AG04450 (cell line): ENCODE measurements at regions not wholly inside any gene's neighbourhood (a gene's known extent, or its start where the extent isn't known, plus 50 kb on each side); places are given as distances from the start of the nearest gene placed in this dataset.

Source experiments
- CTCF ChIA-PET: fragments of 300-600, 350-600 bp; formaldehyde crosslinking; extraction: SDS; loops from one replicate; lab custom pipeline; 2022; ENCODE audit warnings: antibody characterized with exemption, inconsistent platforms; lab: Charles Lee
- POLR2A ChIA-PET: fragments of 350-600 bp; formaldehyde crosslinking; extraction: SDS; loops from one replicate; lab custom pipeline; 2021; ENCODE audit warnings: antibody characterized with exemption, inconsistent platforms; lab: Yijun Ruan, JAX
- DNase-seq: peaks from one replicate; pipeline ENCODE4 v3.0.0-alpha.2; 2011; ENCODE audit warnings: low read depth, low spot score
- H3K27ac ChIP-seq: one replicate; pipeline ENCODE4 v1.5.1; 2012; ENCODE audit warnings: low read depth, low read length, control low read depth
- H3K27me3 ChIP-seq: one replicate; pipeline ENCODE4 v1.6.0; 2012; ENCODE audit warnings: low read length; ENCODE audit not compliant: control insufficient read depth, insufficient read depth
- H3K4me3 ChIP-seq: 2 replicates; pipeline ENCODE4 v1.5.1; 2011; ENCODE audit warnings: mild to moderate bottlenecking, low read depth, low read length, control low read depth
- H3K9me3 ChIP-seq: 2 replicates; pipeline ENCODE4 v1.5.1; 2012; ENCODE audit warnings: low read length; ENCODE audit not compliant: control insufficient read depth, insufficient read depth
- CTCF ChIP-seq: IDR thresholded peaks from 2 replicates; pipeline ENCODE4 v1.5.1; 2011; ENCODE audit warnings: low read depth, low read length, control low read depth, inconsistent platforms

DNA sequence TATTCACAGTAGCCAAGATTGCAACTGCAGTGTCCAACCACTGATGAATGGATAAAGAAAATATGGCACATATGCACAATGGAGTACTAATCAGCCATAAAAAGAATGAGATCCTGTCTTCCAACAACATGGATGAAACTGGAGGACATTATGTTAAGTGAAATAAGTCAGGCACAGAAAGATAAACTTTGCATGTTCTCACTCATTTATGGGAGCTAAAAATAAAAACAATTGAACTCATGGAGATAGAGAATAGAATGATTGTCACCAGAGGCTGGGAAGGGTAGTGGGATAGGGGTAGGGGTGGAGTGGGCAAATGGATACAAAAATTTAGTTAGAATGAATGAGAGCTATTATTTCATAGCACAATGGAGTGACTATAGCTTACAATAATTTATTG is 305.5 kb upstream of the ETAA1 start:
- no peak for TF ChIP-seq CTCF

DNA sequence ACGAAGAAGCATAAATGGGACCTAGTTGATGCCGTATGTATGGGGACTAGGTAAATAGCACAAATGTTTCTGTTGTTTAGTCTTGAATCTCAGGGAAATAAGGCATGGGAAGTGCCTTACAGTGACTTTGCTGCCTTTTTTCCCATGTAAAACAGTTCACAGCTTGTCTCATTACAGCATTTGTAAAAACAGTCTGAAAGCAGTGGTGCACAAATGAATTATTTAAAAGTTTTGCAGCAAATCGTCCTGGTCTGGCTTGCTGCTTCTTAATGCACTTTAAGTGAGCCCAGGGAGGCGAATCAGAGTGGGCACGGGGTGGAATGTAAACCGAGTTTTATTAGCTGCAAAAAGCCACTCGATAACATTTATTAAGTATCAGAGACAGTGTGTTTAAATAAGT is 302.0 kb upstream of the ETAA1 start:
- no peaks in the 10 kb centered on the region for H3K9me3 ChIP-seq
- H3K27me3 ChIP-seq: no peaks in the 10 kb centered on the region
- DNase-seq: no peak
- POLR2A ChIA-PET: no interaction called here
- no peak overlapping the region for H3K27ac ChIP-seq
- no peak for TF ChIP-seq CTCF
- CTCF ChIA-PET: no interaction called here
- no peak overlapping the region for H3K4me3 ChIP-seq

More for the DNA sequence above, 305.5 kb upstream of the ETAA1 start:
- no peaks in the 10 kb centered on the region for H3K27me3 ChIP-seq
- no peak for DNase-seq
- CTCF ChIA-PET: no interaction called here
- POLR2A ChIA-PET: no interaction called here
- H3K9me3 ChIP-seq: no peaks in the 10 kb centered on the region; the same call in 1 of the 2 replicates
- H3K27ac ChIP-seq: no peak overlapping the region
- no peak overlapping the region for H3K4me3 ChIP-seq

- no peak overlapping the region for H3K4me3 ChIP-seq
- CTCF ChIA-PET: interaction anchor here (0.6 kb wide), 1 partner anchor 662 kb away, joined by 3 read pairs; no protein-coding TSS in a partner anchor
- no peaks in the 10 kb centered on the region for H3K9me3 ChIP-seq
- POLR2A ChIA-PET: no interaction called here
- DNase-seq: no peak
- H3K27me3 ChIP-seq: no peaks in the 10 kb centered on the region
- H3K27ac ChIP-seq: no peak overlapping the region
- TF ChIP-seq CTCF: no peak
Observed at GRCh38 chr2:67096886-67097285, 300.2 kb upstream of the ETAA1 start.

- no peaks in the 10 kb centered on the region for H3K27me3 ChIP-seq
- DNase-seq: no peak
- CTCF ChIA-PET: no interaction called here
- POLR2A ChIA-PET: no interaction called here
- no peak overlapping the region for H3K4me3 ChIP-seq
- no peak overlapping the region for H3K27ac ChIP-seq
- peaks cover 3% of the 10 kb centered on the region; the same call in 1 of the 2 replicates for H3K9me3 ChIP-seq
- TF ChIP-seq CTCF: no peak
Observed at GRCh38 chr2:67103157-67103556, 294.0 kb upstream of the ETAA1 start.

- ChIA-PET CTCF (no interaction called here), POLR2A (no interaction called here)
- Histone ChIP-seq H3K27ac (no peak overlapping the region), H3K4me3 (no peak overlapping the region), H3K9me3 (peaks cover 3% of the 10 kb centered on the region; the same call in 1 of the 2 replicates), H3K27me3 (no peaks in the 10 kb centered on the region)
- DNase-seq: no peak
- TF ChIP-seq CTCF: no peak
Observed at GRCh38 chr2:67108231-67108630, 288.9 kb upstream of the ETAA1 start.
